GM18873 (cell line): ENCODE measurements at regions not wholly inside any gene's neighbourhood (a gene's known extent, or its start where the extent isn't known, plus 50 kb on each side); places are given as distances from the start of the nearest gene placed in this dataset.

Experiments used
- ATAC-seq: cut with Tn5 transposase; IDR thresholded peaks from one replicate; pipeline ENCODE4 v1.9.1; 2021; ENCODE audit warnings: mild to moderate bottlenecking, moderate library complexity, moderate number of reproducible peaks; ENCODE audit not compliant: unreplicated experiment, low FRiP score

DNA sequence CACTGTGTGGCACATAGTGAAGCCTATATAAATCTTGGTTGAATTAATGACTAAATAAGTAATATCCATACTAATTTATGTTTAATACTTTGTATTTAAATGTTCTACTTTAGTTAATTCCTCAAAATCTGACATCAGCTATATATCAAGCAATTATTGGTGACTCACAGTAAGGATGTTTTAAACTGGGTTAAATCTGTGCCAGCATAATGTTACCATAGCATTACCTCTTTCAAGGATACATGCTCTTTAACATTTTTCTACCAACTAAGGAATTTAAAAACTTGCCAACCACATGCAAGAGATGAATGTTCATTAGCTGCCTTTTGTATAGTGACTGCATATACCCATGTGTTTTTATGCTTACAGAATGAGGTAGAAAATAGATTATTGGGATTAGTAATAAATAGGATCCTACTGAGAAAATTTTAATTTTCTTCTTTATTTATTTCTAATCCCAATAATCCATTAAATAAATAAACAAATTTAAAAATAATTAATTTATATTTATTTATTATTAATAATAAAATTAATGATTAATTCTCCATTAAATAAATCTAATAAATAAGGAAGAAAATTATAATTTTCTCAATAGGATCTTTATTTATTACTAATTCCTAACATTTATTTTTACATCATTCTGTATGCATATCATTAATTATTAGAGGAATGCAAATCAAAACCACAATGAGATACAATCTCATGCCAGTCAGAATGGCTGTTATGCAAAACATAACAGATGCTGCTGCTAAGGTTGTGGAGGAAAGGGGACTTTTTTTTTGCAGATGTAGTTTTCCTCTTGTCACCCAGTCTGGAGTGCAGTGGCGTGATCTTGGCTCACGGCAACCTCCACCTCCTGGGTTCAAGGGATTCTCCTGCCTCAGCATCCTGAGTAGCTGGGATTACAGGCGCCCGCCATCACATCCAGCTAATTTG is 410.7 kb upstream of the DSEL start:
- ATAC-seq = no peak

DNA sequence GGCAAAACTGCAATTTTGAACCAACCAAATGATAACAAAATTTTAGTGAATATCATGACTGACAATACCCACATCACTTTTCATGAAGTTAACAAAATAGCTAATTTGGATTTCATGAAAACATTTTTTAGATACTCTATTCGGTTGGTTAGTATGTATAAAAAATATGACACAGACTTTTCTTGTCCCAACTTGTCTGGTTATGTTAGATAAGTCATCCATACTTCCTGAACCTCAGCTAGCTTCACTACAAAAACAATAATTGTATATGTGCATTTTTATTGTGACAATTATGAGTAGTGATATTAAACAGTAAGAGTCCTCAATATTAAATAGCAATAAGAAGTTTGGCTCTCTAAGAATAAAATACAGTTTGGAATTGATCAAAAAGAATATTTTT is 408.1 kb upstream of the DSEL start:
- ATAC-seq = no peak

DNA sequence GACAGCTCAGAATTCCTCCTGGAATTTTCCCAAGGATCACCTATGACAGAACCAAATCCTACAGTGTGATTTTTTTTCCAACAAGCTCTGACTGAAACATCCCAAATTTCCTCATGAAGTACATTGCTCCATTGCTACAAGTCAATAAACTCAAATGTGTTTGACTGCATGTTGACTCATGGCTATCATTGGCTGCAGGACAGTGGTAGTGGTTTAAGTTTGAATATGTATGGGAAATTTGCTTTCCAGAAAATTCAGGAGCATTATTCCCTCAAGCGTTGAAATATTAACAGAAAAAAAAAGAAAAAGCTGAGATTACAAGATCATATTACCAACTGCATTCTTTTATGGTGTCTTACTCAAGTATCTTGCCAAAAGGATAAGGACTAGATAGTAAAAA is 402.8 kb upstream of the DSEL start:
- no peak for ATAC-seq

DNA sequence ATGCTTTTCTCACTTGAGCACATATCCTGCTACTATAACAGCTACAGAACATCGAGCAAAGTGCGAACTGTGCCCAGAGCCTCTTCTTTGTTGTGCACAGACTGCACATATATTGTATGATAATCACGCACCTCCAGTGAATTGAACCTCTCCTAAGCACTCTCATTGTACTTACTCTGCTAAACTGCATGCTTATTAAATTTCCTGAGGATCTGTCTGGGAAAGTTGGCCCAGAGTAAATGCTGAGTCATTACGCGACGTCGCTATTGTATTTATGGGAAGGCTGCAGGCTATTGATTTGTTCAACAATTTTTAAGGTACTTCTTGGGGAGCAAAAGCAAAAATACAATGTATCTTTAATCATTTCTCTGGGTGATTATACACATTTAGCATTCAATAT is 399.6 kb upstream of the DSEL start:
- ATAC-seq = no peak

DNA sequence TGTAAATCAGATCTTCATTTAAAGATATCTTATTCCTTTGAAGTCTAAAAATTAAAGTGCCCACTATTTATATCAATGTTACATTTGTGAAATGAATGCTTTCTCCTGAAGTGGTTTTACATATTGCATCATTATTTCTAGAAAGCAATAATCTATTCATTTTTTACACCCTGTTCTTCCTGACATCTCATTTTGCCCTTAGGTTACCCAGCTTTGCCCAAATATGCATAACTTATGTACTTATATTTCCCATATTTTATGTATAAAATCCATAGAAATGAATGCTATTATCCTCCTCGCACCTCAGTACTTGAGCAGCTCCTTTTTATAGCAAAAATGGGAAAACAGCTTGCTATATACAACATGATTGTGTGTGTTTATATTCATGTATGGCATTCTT is 396.5 kb upstream of the DSEL start:
- no peak for ATAC-seq

DNA sequence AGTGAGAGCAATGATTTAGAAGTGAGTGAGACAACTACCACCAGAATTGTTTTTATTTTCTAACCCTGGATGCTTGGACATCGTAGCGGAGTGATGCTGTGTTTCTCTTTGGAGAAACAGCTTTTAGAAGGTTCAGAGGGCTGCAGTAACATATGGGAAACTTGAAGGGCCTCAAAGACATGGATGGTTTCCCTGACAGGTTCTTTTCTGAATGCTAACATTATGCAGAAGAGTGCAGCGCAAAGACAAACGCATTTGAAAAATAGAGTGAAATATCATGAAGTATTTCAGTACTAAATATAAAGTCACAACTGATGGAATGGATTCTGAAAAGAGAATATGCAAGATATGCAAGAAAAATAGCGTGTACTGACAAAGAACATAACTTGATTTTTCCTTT is 385.1 kb upstream of the DSEL start:
- ATAC-seq = no peak

DNA sequence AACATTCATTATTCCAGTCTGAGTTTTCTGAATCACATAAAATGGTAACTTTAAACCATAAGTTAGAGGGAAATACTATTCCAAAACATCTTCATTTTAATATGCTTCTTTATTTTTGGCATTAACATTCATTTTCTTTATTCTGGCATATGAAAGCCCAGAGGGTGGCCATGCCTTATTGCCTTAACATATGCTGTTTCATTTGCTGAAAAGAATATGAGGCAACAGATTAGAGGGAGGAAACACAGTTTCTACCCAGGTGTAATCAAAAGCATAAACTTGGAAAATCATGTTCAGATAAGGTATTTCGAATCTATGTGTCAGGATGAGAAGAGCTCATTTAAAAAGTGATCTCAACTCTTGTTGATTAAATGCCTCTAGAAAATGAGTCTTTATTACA is 379.9 kb upstream of the DSEL start:
- no peak for ATAC-seq

DNA sequence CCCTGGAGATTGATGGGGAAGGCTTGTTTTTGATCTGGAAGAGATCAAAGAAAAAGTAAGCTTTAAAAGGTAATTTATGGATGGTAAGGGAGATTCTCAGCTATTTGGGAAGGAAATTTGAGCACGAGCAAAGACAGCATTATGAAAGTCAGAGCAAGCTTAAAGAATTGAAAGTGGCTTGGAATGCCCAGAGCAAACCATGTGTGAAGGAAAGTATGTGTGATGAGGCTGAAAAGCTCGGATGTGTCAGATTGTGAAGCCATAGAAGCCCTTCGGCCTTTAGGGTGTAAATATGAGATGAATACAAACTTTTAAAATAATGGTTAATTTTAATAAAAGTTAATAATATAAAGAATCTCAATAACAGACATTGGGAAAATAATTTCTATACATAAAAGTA is 377.4 kb upstream of the DSEL start:
- ATAC-seq = no peak

DNA sequence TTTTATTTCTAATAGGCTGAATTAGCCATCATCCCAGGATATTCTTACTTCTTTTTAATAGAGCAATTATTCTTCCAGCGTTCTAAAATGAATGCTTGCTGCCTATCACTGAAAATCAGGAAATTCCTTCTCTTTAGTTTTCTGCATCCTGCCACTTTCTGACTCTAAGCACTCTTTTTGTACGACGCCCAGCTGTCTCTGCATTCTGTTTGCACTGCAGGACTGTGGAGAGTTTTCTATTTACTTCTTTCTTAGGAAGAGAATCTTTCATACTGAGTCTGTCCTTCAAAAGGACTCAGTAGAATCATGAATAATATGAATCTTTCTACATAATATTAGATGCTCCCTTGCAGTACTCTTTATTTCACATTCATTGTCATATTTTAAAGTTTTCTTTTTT is 360.4 kb upstream of the DSEL start:
- no peak for ATAC-seq

DNA sequence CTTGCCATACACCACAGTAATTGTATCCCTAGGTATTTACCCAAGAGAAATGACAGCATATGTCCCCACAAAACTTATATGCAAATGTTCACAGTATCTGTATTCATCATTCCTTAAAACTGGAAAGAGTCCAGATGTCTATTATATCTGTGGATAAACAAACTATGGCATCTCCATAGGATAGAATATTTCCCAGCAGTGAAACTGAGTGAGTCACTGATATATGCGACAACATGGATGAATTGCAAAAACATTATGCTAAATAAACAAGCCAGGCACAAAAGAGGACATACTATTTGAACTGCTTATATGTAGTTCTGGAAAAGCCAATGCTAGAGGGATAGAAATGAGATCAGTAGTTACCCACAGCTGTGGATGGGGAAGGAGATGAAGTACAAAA is 359.4 kb upstream of the DSEL start:
- no peak for ATAC-seq

DNA sequence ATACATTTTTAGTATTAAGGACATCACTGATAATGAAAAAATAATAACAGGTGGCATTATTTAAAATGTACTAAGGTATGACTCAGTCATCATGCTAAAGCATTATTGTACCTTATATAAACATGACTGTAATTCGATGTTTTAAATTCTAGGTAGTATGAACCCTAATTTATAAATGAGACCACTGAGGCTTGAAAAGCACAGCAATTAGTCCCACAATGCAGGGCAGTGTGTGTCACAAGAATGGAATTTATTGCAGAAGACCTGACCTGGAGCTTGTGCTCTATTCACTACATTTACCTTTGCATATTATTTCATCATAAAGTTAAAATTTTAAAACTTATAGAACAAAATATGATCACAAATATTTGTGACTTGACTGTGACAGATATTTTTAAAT is 358.5 kb upstream of the DSEL start:
- ATAC-seq = no peak

DNA sequence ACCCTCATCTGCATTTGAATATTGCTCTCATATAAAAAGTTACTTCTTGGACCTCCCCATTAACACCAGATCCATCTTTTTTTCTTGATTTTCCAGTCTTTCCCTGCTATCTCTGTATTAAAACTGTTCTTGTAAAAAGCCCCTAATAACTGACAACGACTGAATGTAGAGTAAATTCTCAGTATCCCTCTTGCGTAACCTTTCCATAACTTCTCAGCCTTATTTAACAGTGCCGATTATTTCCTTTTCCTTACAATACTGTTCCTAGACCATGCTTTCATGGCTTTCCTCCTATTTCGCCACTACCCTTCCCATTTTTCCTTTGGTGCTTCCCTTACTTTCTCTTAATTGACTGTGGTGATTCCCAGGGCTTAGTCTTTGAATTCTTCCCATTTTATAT is 348.9 kb upstream of the DSEL start:
- no peak for ATAC-seq

DNA sequence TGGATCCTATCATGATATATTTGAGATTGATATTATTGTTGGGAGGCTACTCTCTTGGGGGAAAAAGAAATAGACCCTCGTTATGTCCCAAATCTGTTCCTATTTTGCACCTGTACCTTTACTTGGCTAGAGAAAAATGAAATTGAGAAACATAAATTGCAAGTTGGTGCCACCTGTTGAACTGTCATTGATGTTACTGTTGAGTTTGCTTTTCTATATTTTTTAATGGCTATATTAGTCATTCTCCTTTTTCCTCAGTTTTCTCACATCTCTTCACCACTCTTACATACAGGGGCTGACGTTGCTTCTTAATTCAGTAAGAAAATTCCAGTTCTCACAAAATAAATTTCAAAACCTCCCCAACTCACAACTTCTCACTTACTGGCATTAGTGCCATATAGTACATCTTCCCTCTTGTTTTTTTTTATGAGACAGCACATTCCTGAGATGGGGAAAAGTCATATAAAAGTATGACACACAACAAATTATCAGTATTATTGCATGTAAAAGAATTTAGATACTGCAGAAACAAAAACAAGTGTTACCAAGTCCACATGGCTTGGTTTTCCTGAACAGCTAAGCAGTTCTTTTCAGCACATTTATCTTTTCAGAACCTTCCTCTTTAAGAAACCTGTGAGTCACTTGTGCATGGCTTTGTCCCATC is 348.3 kb upstream of the DSEL start:
- no peak for ATAC-seq

DNA sequence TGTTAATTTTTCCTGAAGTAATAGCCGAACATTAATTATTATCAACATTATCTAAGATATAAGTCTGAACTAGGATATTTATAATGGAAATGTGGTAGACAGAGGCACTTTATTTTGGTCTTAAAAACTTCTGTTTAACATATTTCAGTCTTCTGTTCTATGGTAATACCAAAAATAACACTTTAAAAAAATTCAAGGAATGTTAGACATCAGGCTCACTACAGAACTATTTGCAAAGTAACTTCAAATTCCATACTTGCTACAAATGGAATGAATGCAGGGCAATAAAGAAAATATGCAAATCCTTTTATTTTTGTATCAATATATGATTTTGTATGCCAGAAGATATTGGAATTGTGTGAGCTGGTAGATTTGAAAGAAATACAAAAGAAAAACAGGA is 345.5 kb upstream of the DSEL start:
- no peak for ATAC-seq

DNA sequence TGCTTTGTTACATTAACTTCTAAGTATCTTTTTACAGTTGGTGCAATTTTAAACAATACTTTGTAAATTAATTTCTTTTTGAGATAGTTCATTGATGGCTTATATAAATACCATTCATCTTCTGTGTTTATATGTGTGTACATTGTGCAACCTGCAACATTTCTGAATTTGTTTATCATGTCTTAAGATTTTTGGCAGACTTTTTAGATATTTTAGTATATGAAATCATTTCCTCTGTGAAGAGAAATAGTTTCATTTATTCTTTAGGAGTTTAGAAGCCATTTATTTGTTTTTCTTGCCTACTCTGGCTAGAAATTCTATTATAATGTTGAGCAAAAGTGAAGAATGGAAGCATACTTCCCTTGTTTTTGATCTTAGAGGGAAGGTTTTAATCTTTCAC is 337.8 kb upstream of the DSEL start:
- no peak for ATAC-seq

DNA sequence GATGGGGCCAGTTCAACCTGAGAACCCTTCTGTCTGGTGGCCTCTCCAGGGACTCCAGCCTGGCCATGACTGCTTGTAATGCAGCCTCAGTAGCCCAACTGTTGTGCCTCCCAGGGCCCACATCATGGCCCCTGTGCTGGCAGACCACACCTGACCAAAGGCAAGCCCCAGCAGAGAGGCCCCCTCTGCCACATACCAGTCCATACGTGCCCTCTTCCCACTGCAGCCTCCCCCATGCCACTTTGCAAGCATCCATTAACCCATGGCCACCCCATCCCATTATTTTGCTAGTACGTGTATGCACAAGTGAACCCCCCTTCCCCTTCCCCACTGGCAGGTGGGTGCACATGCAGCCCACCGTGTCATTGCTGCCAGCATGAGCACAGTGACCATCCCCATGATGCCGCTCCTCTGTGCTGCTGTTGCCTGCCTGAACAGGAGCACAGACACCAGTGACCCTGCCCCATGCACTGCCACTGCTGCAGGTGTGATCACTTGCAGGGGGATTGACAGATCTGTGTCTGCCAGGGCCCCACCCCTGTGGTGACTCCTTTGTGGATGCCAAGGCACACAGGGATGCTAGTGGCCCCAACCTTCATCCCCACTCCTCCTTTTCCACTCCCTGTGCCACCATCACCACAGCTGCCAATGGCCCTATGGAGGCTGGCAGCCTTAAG is 330.0 kb upstream of the DSEL start:
- no peak for ATAC-seq

DNA sequence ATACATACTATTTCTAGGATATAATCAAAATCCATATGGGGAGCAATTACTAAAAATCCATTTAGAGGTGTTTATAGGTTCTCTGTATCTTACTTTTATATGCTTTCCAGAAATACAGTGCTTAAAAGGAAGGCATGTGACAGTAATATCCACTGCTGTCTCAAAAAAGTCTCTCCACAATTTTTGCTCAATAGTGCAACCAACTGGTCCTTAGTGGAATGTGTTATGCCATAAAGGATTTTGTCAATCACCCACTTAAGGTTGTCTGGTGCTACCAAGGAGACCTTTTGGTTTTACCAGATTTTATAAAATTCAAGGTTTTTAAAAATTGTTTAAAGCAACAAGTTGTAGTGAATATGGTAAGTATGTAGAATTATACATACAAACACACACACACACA is 328.5 kb upstream of the DSEL start:
- no peak for ATAC-seq

DNA sequence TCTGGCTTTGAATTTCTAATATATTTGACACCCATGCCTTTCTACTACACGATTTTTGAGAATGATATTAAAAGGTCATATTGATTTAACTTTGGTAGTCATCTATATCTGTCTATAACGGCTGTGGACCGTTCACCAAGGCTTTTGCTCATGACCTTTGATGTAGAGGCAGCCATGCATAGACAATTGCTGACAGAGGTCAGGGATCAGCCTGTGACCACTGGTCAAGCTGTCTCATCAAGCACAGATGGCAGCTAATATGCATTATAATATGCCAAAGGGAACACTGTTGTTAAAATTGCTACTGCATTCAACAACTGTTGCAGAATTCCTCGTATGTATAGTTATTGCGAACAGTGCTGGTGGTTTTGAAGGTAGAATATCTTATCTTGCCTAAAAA is 323.9 kb upstream of the DSEL start:
- no peak for ATAC-seq

DNA sequence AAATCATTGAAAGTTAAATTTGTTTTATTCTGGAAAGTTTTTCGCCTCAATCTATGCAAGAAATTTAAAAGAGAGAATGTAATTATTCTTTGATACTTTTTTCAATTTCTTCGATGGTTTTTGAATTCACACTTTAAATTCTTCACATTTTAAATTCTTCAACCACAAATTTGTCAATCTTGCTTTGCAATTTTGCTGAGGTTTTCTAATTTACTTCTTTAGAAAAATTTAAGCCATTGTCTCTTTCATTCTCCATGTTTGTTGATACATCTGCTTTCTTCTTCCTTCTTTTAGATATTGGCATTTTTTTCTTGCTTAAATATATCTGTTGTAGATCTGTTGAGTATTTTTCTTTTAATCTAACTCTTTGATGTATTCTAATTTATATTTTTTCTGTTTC is 301.9 kb upstream of the DSEL start:
- no peak for ATAC-seq

DNA sequence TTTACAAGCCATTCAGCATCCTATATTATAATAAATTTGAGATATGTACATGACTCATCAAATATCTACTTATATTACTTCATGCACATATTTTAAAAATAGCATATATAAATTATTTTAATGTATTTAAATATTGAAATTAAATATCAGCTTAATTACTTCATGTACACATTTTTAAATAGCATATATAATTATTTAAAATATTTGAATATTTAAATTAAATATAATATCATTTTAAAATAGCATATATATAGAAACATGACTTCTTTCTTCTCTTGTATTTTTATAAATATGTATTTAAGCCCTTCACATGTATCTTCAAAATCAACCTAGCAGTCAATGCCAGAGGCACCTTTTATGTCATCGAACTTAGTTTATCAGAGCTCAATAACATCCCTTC is 298.8 kb upstream of the DSEL start:
- no peak for ATAC-seq

DNA sequence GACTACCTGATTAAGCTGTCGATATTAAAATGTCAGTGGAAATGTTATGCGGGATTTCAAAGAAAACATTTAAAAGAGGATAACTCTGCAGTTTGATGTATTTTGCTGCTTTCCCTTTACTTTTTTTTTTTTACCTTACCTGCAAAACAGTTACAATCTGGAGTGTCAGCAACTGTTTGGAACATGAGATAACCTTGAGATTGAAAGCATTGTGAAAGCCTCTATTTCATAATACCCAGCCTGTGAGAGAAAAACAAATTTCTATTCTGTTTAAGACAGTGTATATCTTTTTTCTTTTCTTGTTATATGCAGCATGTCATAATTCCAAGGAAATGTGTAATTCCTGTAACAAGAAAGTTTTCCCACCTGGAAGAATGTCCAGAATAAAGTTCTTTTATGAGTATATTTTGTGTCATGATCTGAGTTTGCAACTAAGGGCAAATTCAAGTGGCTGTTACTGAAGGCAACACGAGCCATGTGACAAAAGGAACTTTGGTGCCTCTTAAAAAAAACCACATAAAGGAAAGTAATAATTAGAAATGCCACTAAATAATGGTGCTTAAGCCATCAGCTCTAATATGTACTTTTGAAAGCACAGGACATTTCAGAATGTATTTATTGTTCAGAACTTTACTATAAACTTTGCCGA is 297.0 kb upstream of the DSEL start:
- no peak for ATAC-seq
